ENCODE measurements at regions not wholly inside any gene's neighbourhood (a gene's known extent, or its start where the extent isn't known, plus 50 kb on each side); places are given as distances from the start of the nearest gene placed in this dataset.
"Not testable (repeated sequence)": the region's sequence is repeated elsewhere in the genome, so short reads cannot be mapped to it uniquely, and the experiment has no call there.

DNA sequence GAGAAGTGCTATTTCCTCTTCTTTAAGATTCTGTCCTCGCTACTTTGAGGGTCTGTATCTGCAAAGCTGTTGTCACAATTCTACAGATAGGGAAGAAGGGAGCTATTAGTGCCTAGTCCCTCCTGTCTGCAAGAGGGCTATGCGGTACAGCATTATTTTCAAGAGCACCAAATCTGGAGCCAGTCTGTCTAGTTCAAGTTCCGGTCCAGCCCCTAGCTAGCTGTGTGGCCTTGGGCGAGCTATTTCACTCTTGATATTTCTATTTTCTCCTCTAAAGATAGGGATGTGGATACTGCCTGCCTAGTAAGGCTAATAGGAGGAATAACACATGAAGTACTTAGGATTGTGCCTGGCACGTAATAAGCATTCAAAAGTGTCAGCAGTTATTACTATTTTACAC lies 272.4 kb downstream of the KCNE4 start:
- no peak for DNase-seq
- in situ Hi-C loops (cut with HindIII; ENCODE audit: low pct_ligation_motif_present, low pct_unique_long_range_greater_than_20kb, low sequenced_read_pairs): no loop called here

DNA sequence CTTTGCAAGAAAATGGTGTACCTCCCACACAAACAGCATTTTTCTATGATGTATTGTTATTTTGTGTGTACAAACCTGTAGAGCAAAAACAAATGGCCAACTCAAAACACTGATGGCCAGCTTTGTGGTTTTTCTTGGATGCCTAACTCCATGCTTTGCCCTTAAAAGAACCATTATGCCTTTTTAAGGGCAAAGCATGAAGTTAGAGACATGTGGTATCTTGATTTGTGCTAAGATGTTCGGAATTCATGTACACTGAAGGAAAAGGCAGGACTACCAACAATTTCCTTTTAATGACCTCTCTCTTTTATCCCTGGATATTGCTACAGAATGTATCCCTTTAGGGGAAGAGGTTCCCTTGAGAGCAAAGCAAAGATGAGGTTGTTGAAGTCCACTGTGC lies 273.6 kb downstream of the SCG2 start:
- in situ Hi-C loops (cut with HindIII; ENCODE audit: low pct_ligation_motif_present, low pct_unique_long_range_greater_than_20kb, low sequenced_read_pairs): no loop called here
- DNase-seq: no peak

GRCh38 chr2:223330747-223331146 lies 271.4 kb downstream of the SCG2 start:
- DNase-seq; in situ Hi-C loops (cut with HindIII; ENCODE audit: low pct_ligation_motif_present, low pct_unique_long_range_greater_than_20kb, low sequenced_read_pairs): not testable (repeated sequence)

DNA sequence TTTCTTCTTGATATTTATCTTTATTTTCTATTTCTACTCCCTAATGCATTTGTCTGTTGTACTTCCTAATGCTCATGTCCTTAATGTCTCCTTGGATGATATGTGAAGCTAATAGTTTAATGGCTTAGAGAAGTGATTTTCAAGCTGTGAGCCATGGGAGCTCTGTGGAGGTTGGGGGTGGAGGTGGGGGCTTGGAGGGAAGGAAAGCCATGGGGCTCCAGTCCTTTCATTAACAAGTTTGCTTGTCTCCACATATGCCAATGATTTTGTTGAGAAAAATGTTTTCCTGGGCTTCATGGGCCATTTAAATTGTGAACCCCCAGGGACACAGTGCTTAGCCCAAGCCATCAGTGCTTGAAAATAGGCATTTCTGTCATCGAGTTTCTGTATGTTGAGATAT lies 264.1 kb downstream of the SCG2 start:
- in situ Hi-C loops (cut with HindIII; ENCODE audit: low pct_ligation_motif_present, low pct_unique_long_range_greater_than_20kb, low sequenced_read_pairs): no loop called here
- DNase-seq: no peak

DNA sequence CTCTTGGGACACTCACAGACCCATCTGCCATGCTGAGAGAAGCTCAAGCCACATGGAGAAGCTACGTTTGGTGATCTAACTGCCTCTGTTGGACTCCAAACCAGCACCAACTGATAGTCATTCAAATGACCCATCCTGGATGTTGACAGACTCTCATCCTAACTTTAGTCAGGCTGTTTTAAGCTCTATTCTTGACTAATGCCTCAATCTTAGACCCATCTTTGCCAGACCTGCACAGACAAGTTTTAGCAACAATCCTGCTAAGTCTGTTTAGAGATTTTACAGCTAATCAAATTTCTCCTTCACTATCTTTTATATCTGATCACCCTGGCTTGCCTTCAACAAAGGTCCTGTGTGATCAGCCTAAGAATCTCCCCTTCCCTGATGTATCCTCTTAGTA lies 245.1 kb downstream of the SCG2 start:
- no peak for DNase-seq
- in situ Hi-C loops (cut with HindIII; ENCODE audit: low pct_ligation_motif_present, low pct_unique_long_range_greater_than_20kb, low sequenced_read_pairs): no loop called here

- DNase-seq: no peak
Observed at GRCh38 chr2:223363085-223363484, 239.1 kb downstream of the SCG2 start.

GRCh38 chr2:223365158-223365679 lies 236.9 kb downstream of the SCG2 start:
- in situ Hi-C loops (cut with HindIII; ENCODE audit: low pct_ligation_motif_present, low pct_unique_long_range_greater_than_20kb, low sequenced_read_pairs): no loop called here
- DNase-seq: no peak

More at GRCh38 chr2:223363085-223363484, 239.1 kb downstream of the SCG2 start:
- in situ Hi-C loops (cut with HindIII; ENCODE audit: low pct_ligation_motif_present, low pct_unique_long_range_greater_than_20kb, low sequenced_read_pairs): no loop called here

DNA sequence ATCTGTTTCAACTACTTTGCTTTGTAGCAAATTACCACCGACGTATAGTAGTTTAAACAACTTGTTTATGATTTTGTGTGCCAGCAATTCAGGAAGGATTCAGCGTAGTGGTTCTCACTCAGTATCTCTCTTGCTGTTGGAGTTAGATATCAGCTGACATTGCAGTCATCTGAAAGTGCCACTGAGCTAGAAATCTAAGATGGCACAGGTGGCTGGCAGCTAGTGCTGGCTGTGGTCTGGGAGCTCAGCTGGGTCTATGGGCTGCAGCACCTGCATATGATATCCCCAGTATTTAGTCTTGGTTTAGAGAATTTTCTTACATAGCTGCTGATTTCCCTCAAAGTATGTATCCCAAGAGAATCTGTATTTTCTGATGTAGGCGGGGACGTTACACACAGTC lies 235.6 kb downstream of the SCG2 start:
- no peak for DNase-seq
- in situ Hi-C loops (cut with HindIII; ENCODE audit: low pct_ligation_motif_present, low pct_unique_long_range_greater_than_20kb, low sequenced_read_pairs): no loop called here

DNA sequence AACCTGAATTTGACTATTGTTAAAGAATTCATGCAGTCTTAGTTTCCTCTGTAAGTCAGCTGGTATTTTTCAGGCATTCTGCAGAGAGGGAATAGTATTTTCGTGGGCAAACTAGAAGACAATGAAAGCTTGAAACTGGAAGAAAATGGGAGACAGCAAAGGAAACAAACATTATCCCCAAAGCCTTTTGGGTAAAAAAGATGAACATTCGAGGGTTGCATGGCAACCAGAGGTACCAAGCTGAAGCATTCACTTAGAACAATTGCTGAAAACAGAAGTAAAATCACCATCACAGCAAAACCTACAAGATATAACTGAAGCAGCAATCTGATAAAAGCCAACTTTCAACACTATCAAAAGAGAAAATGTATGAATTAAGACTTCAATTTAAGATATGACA lies 233.7 kb downstream of the SCG2 start:
- DNase-seq: no peak
- in situ Hi-C loops (cut with HindIII; ENCODE audit: low pct_ligation_motif_present, low pct_unique_long_range_greater_than_20kb, low sequenced_read_pairs): no loop called here

GRCh38 chr2:223369889-223370288 lies 232.3 kb downstream of the SCG2 start:
- in situ Hi-C loops (cut with HindIII; ENCODE audit: low pct_ligation_motif_present, low pct_unique_long_range_greater_than_20kb, low sequenced_read_pairs): no loop called here
- no peak for DNase-seq

GRCh38 chr2:223383315-223383714 lies 218.8 kb downstream of the SCG2 start:
- DNase-seq: no peak
- in situ Hi-C loops (cut with HindIII; ENCODE audit: low pct_ligation_motif_present, low pct_unique_long_range_greater_than_20kb, low sequenced_read_pairs): no loop called here

DNA sequence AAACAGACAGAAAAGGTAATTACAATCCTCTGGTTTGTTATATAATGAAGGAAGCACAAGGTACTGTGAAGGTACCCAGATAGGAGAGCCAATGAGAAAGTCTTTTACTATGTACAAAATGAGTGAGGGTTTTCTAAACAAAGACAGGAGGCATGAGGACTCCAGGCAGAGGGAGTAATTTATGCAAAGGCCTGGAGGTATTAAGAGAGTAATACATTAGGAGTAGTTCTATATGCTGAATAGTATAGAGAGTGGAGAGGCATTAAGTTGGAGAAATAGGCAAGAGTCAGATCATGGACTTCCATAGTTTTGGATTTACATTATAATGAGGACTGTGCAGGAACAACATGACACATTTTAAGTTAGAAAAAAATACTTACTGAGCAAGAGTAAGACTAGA lies 216.0 kb downstream of the SCG2 start:
- no peak for DNase-seq
- in situ Hi-C loops (cut with HindIII; ENCODE audit: low pct_ligation_motif_present, low pct_unique_long_range_greater_than_20kb, low sequenced_read_pairs): no loop called here

GRCh38 chr2:223386984-223387383 lies 215.2 kb downstream of the SCG2 start:
- in situ Hi-C loops (cut with HindIII; ENCODE audit: low pct_ligation_motif_present, low pct_unique_long_range_greater_than_20kb, low sequenced_read_pairs): no loop called here
- no peak for DNase-seq

DNA sequence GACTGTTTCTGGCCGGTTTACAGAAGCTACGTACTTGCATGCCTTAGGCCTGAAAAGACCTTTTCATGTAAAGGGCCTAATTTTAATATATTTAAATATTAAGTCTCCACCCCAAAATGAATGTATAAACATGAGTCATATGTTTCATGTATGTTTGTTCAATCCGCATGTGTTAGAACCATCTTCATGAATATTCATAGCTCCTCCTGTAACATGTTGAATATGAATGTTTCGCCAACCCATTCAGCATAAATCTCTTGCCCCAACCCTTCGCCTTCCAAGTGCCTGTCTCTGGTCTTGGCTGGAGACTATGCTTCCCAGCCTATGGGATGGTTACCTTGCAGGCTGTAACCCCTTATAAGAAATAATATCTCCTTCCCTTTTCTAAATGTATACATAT lies 212.5 kb downstream of the SCG2 start:
- in situ Hi-C loops (cut with HindIII; ENCODE audit: low pct_ligation_motif_present, low pct_unique_long_range_greater_than_20kb, low sequenced_read_pairs): no loop called here
- no peak for DNase-seq

GRCh38 chr2:223396993-223397392 lies 205.2 kb downstream of the SCG2 start:
- in situ Hi-C loops (cut with HindIII; ENCODE audit: low pct_ligation_motif_present, low pct_unique_long_range_greater_than_20kb, low sequenced_read_pairs): no loop called here
- no peak for DNase-seq

GRCh38 chr2:223399357-223399957 lies 202.7 kb downstream of the SCG2 start:
- in situ Hi-C loops (cut with HindIII; ENCODE audit: low pct_ligation_motif_present, low pct_unique_long_range_greater_than_20kb, low sequenced_read_pairs): no loop called here
- DNase-seq: no peak

- DNase-seq: no peak
Observed at GRCh38 chr2:223404616-223405015, 197.5 kb downstream of the SCG2 start.

GRCh38 chr2:223414646-223415045 lies 187.5 kb downstream of the SCG2 start:
- no peak for DNase-seq
- in situ Hi-C loops (cut with HindIII; ENCODE audit: low pct_ligation_motif_present, low pct_unique_long_range_greater_than_20kb, low sequenced_read_pairs): no loop called here

More at GRCh38 chr2:223404616-223405015, 197.5 kb downstream of the SCG2 start:
- in situ Hi-C loops (cut with HindIII; ENCODE audit: low pct_ligation_motif_present, low pct_unique_long_range_greater_than_20kb, low sequenced_read_pairs): no loop called here

DNA sequence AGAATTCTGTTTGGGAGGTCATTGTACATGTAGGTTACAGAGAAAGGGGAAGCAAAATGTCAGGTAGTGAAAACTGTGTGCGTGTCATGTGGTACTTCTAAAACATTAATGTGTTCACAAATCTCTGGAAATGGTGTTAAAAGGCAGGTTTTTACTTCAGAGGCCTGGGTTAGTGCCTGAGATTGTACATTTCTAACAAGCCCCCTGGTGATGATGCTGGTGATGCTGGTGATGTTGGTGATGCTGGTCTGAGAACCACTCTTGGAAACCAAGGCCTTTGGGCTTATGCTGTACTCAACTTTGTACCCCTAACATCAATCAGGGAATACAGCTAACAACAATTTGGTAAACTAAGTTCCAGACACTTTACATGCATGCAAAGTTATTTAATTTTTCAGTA lies 187.1 kb downstream of the SCG2 start:
- in situ Hi-C loops (cut with HindIII; ENCODE audit: low pct_ligation_motif_present, low pct_unique_long_range_greater_than_20kb, low sequenced_read_pairs): no loop called here
- DNase-seq: no peak

DNA sequence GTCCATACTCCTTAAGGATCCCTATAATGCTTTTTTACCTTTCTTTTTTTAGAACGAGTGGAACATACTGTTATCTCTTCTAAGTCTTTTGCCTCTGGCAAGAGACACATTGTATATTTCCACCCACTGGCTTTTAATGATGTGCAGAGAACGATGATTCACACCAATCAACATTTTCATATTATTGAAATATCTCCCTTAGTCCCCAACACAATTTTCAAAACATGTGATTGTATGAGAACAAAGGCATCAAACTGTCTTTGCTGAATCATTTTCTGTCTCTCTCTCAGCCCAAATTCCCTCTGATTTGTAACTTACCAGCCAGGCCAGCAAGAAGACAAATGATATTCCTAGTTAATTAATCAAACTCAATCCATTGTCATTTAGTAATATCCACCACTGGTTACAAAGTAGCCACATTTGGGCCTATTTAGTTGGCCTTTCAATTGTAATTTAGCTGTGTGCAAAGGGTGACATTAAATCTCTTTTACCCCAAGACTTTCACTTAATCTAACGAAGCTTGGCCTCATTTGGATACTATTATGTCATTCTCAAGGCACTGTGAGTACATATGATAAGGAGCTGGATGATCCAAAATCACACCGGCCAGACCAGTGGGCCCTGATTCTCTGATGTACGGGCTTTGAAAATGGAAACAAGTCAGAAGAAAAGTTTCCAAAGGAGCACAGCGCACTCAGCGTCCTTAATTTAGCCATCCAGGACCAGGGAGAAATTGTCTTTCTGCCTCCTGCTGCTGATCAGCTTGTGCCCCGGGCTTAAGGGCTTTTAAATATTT lies 185.1 kb downstream of the SCG2 start:
- no peak for DNase-seq
- in situ Hi-C loops (cut with HindIII; ENCODE audit: low pct_ligation_motif_present, low pct_unique_long_range_greater_than_20kb, low sequenced_read_pairs): no loop called here

Data from ACHN (cell line).